DMS 273 treated with DMSO at 0.1 percent for 48 hours (cell line): ENCODE measurements at regions not wholly inside any gene's neighbourhood (a gene's known extent, or its start where the extent isn't known, plus 50 kb on each side); places are given as distances from the start of the nearest gene placed in this dataset.
"Not testable (repeated sequence)": the region's sequence is repeated elsewhere in the genome, so short reads cannot be mapped to it uniquely, and the experiment has no call there.

Experiments used
- DNase-seq: peaks from one replicate; lab custom pipeline; 2025; lab: John Stamatoyannopoulos, UW

DNA sequence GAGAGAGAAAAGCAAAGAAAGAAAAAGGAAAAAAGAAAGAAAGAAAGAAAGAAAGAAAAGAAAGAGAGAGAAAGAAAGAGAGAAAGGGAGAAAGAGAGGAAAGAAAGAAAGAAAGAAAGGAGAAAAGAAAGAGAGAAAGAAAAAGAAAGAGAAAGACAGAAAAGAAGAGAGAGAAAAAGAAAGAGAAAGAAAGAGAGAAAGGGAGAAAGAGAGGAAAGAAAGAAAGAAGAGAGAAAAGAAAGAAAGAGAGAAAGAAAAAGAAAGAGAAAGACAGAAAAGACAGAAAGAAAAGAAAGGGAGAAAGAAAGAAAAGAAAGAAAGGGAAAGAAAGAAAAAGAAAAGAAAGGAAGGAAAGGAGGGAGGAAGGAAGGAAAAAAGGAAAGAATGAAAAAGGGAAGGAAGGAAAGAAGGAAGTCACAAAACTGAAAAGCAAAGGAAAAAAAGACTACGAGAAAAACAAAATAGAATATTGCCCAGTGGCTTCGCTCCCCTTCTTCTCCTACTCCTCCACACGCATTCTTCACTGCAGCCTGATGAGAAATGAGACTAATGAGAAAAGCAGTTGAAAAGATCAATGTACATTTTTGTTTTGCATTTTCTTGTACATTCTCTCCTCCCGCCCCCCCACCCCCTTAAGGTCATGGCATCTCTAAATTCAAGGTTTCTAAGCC, 170.0 kb downstream of the SOD2 start:
- DNase-seq, result no peak

GRCh38 chr6:159521962-159522361, 171.1 kb downstream of the SOD2 start:
- DNase-seq, result no peak

GRCh38 chr6:159520002-159520401, 173.0 kb downstream of the SOD2 start:
- DNase-seq, result no peak

DNA sequence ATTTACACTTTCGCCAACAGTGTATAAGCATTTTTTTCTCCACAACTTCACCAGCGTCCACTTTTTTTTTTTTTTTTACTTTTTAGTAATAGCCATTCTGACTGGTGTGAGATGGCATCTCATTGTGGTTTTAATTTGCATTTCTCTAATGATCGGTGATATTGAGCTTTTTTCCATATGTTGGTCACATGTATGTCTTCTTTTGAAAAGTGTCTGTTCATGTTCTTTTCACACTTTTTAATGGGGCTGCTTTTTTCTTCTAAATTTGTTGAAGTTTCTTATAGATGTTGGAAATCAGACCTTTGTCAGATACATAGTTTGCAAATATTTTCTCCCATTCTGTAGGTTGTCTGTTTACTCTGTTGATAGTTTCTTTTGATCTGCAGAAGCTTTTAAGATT, 177.2 kb downstream of the SOD2 start:
- not testable (repeated sequence) for DNase-seq

GRCh38 chr6:159513914-159514313, 179.1 kb downstream of the SOD2 start:
- no peak for DNase-seq

GRCh38 chr6:159513074-159513720, 179.8 kb downstream of the SOD2 start:
- no peak for DNase-seq

DNA sequence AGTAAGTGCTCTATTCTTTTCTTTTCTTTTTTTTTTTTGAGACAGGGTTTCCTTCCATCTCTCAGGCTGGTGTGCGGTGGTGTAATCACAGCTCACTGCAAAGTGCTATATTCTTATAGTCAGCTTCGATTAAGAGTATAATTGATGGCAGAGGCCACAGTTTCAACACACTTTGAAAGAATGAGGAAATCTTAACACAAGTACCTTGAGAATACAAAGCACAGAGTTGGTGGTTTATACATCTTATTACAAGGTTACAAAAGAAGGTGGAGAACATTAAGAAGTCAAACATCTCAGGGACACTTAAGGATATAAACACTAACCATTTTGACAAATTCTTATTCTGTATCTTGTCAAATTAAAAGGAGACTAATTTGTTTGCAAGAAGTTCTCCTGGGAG, 180.5 kb downstream of the SOD2 start:
- no peak for DNase-seq

GRCh38 chr6:159512104-159512503, 180.9 kb downstream of the SOD2 start:
- DNase-seq, result no peak

GRCh38 chr6:159510141-159510540, 182.9 kb downstream of the SOD2 start:
- no peak for DNase-seq

GRCh38 chr6:159508931-159509330, 184.1 kb downstream of the SOD2 start:
- no peak for DNase-seq

DNA sequence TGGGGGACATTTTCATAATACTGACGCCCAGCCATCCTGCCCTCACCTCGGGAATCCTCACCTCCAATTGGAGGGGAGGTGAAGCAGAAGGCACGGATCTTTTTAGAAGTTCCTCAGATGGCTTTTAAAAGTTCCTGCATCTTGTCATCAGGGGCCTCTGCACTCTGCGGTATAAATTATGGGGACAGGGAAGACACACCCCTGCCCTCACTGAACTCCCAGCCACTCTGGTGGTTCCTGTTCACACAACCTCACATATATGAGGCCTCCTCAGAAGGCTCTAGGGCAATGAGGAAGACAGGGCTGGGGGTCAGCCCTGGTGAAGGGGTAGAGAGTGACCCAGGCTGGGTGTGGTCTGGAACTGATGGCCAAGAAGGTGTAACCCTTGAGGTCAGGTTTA, 187.0 kb downstream of the SOD2 start:
- DNase-seq, result no peak

- DNase-seq, result no peak
These were observed 187.7 kb downstream of the SOD2 start for GRCh38 chr6:159505140-159505922.

GRCh38 chr6:159501558-159501957, 191.5 kb downstream of the SOD2 start:
- no peak for DNase-seq

GRCh38 chr6:159499034-159499433, 194.0 kb downstream of the SOD2 start:
- DNase-seq, result no peak

GRCh38 chr6:159494586-159494972, 198.5 kb downstream of the SOD2 start:
- DNase-seq, result no peak

DNA sequence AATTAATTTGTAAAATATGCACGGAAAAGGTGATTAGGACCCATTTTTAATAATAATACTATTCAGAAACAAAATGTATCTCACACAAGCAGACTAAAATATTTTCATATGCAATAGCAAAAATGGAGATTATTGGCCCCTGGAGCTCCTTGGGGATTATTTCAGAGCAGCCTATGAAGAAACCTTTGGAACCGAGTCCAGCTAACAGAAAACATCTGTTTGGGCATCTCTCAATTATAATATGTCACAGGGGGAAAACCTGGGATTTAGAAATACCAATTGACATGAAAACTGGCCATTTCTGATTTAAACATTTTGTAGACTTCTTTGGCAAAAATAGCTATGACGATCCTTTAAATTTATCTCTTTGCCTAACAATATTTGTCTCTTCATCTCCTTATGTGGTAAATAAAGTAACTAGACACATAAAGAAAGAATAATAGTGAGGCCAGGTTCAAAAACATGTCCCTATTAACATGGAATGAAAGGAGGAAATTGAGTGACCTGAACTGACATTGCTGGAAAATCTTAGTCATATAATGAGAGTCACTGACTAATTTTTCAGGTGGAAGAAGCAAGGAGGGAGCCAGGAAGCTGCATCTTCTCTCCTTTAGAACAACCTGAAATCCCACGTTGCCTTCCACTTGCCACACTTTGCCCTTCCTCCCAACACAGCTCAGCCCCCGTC, 199.0 kb downstream of the SOD2 start:
- DNase-seq, result no peak

- DNase-seq, result no peak
These were observed 199.7 kb downstream of the SOD2 start for GRCh38 chr6:159493231-159493897.

- DNase-seq, result no peak
These were observed 202.6 kb downstream of the SOD2 start for GRCh38 chr6:159490298-159490937.

DNA sequence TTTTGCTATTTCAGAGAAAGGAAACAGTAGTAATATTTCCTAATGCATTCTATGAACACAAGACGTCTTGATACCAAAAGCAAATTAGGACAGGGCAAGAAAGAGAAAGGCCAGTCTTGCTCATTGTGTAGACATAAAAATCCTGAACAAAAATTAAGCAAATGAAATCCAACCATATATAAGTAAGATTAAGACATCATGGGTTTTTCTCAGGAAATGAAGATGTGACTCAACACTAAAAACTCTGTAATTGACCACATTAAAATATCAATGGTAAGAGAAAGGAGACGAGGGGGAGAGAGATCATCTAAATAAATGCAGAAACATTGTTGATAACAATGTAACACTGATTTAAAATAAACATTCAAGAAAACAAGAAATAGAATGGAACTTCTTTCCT, 205.4 kb downstream of the SOD2 start:
- DNase-seq, result no peak

- no peak for DNase-seq
These were observed 209.8 kb downstream of the SOD2 start for GRCh38 chr6:159483259-159483658.

DNA sequence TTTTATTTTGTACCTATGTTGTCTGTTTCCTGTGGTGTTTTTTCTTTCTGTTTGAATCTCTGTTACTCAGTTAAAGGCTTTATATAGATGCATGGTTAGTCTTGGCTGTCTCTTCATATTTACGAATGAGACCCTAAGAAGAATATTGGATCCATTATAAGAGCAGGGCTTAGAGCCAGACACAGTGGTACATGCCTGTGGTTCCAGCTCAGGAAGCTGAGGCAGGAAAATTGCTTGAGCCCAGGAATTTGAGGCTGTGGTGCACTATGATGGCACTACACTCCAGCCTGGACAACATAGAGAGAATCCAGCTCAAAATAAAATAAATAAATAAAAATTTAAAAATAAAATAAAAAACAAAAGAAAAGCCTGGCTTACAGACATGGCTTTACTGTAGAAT, 211.1 kb downstream of the SOD2 start:
- DNase-seq, result no peak

GRCh38 chr6:159480471-159480870, 212.6 kb downstream of the SOD2 start:
- DNase-seq, result no peak
